ENCODE measurements at regions not wholly inside any gene's neighbourhood (a gene's known extent, or its start where the extent isn't known, plus 50 kb on each side); places are given as distances from the start of the nearest gene placed in this dataset.

DNA sequence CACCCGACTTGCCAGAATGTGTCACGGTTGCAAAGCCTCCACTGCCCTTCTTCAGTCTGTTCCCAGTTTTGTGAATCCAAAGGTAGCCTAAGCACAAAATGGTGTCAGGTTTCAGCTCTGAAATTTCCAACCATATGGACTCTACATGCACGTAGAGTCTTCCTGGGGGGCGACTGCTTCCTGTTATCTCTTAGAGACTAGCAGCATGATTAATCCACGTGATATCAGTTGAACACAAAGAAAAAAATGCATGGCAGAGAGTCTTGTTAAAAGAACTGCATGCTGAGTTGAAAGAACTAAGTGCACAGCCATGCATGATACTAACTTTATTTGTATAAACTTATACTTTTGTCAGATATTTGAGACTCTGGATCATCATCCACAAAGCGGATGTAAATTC is 404.4 kb downstream of the SOCS6 start:
- TF ChIP-seq, protein P1, sequence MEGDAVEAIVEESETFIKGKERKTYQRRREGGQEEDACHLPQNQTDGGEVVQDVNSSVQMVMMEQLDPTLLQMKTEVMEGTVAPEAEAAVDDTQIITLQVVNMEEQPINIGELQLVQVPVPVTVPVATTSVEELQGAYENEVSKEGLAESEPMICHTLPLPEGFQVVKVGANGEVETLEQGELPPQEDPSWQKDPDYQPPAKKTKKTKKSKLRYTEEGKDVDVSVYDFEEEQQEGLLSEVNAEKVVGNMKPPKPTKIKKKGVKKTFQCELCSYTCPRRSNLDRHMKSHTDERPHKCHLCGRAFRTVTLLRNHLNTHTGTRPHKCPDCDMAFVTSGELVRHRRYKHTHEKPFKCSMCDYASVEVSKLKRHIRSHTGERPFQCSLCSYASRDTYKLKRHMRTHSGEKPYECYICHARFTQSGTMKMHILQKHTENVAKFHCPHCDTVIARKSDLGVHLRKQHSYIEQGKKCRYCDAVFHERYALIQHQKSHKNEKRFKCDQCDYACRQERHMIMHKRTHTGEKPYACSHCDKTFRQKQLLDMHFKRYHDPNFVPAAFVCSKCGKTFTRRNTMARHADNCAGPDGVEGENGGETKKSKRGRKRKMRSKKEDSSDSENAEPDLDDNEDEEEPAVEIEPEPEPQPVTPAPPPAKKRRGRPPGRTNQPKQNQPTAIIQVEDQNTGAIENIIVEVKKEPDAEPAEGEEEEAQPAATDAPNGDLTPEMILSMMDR (conservative IDR thresholded peaks at IDR 0.05; ENCODE audit: low read depth, low read length): no peak
- no peak for TF ChIP-seq EZH2 (IDR thresholded peaks at IDR 0.05; ENCODE audit: borderline replicate concordance, low read depth, low read length, poor library complexity, severe bottlenecking)

Measured in A673 (cell line).